SU-DHL-6 (cell line): ENCODE measurements at regions not wholly inside any gene's neighbourhood (a gene's known extent, or its start where the extent isn't known, plus 50 kb on each side); places are given as distances from the start of the nearest gene placed in this dataset.

Experiments
- EZH2phosphoT487 ChIP-seq: fragments of 200-600 bp; sonication (generic), shearing (Covaris generic); conservative IDR thresholded peaks from 2 replicates; pipeline ENCODE4 v1.6.1; 2018; ENCODE audit warnings: mild to moderate bottlenecking, antibody characterized with exemption, low read length, moderate library complexity, mixed read lengths
- TF ChIP-seq, protein P1 (sequence below): fragments of 200-600 bp; sonication (generic); IDR thresholded peaks from one replicate; pipeline ENCODE4 v1.5.1; 2017; ENCODE audit warnings: antibody characterized with exemption, mild to moderate bottlenecking, low read length, moderate library complexity; ENCODE audit not compliant: insufficient read depth, poor library complexity, severe bottlenecking

- TF ChIP-seq, protein P1, sequence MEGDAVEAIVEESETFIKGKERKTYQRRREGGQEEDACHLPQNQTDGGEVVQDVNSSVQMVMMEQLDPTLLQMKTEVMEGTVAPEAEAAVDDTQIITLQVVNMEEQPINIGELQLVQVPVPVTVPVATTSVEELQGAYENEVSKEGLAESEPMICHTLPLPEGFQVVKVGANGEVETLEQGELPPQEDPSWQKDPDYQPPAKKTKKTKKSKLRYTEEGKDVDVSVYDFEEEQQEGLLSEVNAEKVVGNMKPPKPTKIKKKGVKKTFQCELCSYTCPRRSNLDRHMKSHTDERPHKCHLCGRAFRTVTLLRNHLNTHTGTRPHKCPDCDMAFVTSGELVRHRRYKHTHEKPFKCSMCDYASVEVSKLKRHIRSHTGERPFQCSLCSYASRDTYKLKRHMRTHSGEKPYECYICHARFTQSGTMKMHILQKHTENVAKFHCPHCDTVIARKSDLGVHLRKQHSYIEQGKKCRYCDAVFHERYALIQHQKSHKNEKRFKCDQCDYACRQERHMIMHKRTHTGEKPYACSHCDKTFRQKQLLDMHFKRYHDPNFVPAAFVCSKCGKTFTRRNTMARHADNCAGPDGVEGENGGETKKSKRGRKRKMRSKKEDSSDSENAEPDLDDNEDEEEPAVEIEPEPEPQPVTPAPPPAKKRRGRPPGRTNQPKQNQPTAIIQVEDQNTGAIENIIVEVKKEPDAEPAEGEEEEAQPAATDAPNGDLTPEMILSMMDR = no peak
- no peak for TF ChIP-seq EZH2phosphoT487
These were observed 139.2 kb downstream of the DUSP6 start for GRCh38 chr12:89213139-89213538.
